Tibial artery (tissue), 4 donors: ENCODE measurements at regions not wholly inside any gene's neighbourhood (a gene's known extent, or its start where the extent isn't known, plus 50 kb on each side); places are given as distances from the start of the nearest gene placed in this dataset.

Experiments used
- DNase-seq, 2 donors: peaks; one replicate each; pipeline ENCODE4 v3.0.0-alpha.2; 2019
- H3K27ac ChIP-seq, 2 donors: fragments of 200-600 bp; sonication (generic) in 1 of 2; 1 replicate in 1 of 2; 2 replicates in 1 of 2; pipeline ENCODE4 v1.5.1; 2018 to 2019; ENCODE audit warnings: mild to moderate bottlenecking in 1 of 2
- H3K27me3 ChIP-seq, 2 donors: fragments of 200-600 bp; sonication (generic) in 1 of 2; one replicate each; pipeline versions ENCODE4 v1.5.1 to v1.6.0; 2016 to 2019
- H3K36me3 ChIP-seq, 3 donors: fragments of 200-600 bp; sonication (generic) in 2 of 3; one replicate each; pipeline ENCODE4 v1.5.1; 2016 to 2019; ENCODE audit warnings: mild to moderate bottlenecking in 2 of 3
- H3K4me1 ChIP-seq, 4 donors: fragments of 200-600 bp; sonication (generic) in 2 of 4; 1 replicate in 3 of 4; 2 replicates in 1 of 4; pipeline ENCODE4 v1.5.1; 2016 to 2019
- H3K4me3 ChIP-seq, 2 donors: fragments of 200-600 bp; sonication (generic) in 1 of 2; 1 replicate in 1 of 2; 2 replicates in 1 of 2; pipeline ENCODE4 v1.5.1; 2018 to 2019; ENCODE audit warnings: mild to moderate bottlenecking in 2 of 2
- H3K9me3 ChIP-seq, 3 donors: fragments of 200-600 bp; sonication (generic) in 1 of 3; one replicate each; pipeline ENCODE4 v1.5.1; 2016 to 2019
- intact Hi-C: fragments of 100-400 bp; cut with DNase I; formaldehyde crosslinking; loops from one replicate; pipeline ENCODE4 v1.15.0; 2023; ENCODE audit warnings: low total_unique reads
- TF ChIP-seq, protein P1 (sequence below), 2 experiments: fragments of 200-600 bp in 1 of 2; fragments of 450-650 bp in 1 of 2; IDR thresholded peaks; one replicate each; pipeline ENCODE4 v1.5.1; 2017 to 2019; ENCODE audit warnings: antibody characterized with exemption in 2 of 2, mild to moderate bottlenecking in 1 of 2, moderate library complexity in 1 of 2

DNA sequence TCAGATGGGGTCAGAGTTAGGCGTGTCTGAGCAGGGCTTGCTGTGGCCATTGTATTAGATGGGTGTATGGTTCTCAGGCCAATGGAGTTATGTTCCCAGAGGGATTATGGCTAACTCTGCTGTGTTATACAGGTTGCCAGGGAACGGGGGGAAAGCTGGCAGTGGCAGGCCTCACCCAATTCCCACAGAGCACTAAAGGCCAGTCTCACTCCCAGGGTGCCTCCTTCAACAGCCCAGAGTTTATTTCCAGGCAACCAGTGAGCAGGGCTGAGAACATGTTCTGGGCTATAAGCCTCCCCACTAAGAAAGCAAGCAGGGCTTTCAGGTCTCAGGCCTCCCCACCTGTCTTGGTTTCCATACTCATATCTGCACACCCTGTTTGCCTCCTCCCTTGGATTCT lies 597.9 kb downstream of the ZNF608 start:
- H3K4me3 ChIP-seq: no peak overlapping the region
- no peaks in the 10 kb centered on the region for H3K27me3 ChIP-seq
- H3K9me3 ChIP-seq: peaks cover 0 to 1% (median 0%) of the 10 kb centered on the region in 3 donors
- TF ChIP-seq, protein P1, sequence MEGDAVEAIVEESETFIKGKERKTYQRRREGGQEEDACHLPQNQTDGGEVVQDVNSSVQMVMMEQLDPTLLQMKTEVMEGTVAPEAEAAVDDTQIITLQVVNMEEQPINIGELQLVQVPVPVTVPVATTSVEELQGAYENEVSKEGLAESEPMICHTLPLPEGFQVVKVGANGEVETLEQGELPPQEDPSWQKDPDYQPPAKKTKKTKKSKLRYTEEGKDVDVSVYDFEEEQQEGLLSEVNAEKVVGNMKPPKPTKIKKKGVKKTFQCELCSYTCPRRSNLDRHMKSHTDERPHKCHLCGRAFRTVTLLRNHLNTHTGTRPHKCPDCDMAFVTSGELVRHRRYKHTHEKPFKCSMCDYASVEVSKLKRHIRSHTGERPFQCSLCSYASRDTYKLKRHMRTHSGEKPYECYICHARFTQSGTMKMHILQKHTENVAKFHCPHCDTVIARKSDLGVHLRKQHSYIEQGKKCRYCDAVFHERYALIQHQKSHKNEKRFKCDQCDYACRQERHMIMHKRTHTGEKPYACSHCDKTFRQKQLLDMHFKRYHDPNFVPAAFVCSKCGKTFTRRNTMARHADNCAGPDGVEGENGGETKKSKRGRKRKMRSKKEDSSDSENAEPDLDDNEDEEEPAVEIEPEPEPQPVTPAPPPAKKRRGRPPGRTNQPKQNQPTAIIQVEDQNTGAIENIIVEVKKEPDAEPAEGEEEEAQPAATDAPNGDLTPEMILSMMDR (IDR thresholded peaks at IDR 0.05): no peak
- intact Hi-C loops: no loop called here
- no peaks in the 10 kb centered on the region for H3K36me3 ChIP-seq
- no peak overlapping the region for H3K27ac ChIP-seq
- no peak for DNase-seq
- no peaks in the 10 kb centered on the region for H3K4me1 ChIP-seq

DNA sequence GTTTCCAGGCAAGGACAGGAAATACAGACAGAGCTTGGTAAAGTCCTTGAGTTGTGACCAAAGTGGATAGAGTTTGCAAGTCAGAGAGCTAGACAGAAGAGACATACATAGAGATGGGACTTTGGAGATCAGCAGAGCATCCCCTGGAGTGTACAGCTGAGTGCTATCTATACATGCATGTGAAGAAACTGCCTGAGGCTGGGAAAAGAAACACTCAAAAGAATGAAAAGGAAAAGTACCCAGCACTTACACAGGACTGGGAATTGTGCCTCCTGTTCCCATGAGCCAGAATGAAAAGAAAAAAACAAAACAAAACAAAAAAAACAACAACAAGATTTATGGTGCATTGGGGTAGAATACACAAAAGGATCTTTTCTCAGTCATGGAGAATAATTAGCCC lies 606.4 kb downstream of the ZNF608 start:
- TF ChIP-seq, protein P1 (IDR thresholded peaks at IDR 0.05): no peak
- Histone ChIP-seq H3K36me3 (no peaks in the 10 kb centered on the region), H3K4me1 (no peaks in the 10 kb centered on the region), H3K27me3 (no peaks in the 10 kb centered on the region), H3K4me3 (no peak overlapping the region), H3K27ac (no peak overlapping the region), H3K9me3 (no peaks in the 10 kb centered on the region)
- DNase-seq: no peak
- intact Hi-C loops: no loop called here

DNA sequence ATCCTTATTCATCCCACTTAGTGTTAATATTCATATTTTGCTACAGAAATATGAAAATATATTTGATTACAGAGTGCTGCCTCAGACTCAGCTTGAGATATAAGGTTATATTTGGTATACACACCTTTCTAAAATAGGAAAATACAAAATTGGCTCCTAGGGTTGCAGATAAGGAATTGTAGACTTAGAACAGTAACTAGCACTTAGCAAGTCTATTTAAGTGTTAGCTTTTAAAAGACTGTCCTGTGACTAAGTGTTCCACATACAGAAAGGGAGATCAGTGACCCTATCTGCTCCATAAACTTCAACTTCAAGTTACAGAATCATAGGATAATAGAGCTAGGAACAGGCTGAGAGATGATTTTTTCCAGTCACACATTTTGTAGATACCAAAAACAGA lies 607.0 kb downstream of the ZNF608 start:
- H3K27ac ChIP-seq: no peak overlapping the region
- no peaks in the 10 kb centered on the region for H3K27me3 ChIP-seq
- DNase-seq: no peak
- no peaks in the 10 kb centered on the region for H3K4me1 ChIP-seq
- H3K9me3 ChIP-seq: no peaks in the 10 kb centered on the region
- intact Hi-C loops: no loop called here
- TF ChIP-seq, protein P1 (IDR thresholded peaks at IDR 0.05): no peak
- H3K36me3 ChIP-seq: no peaks in the 10 kb centered on the region
- no peak overlapping the region for H3K4me3 ChIP-seq

DNA sequence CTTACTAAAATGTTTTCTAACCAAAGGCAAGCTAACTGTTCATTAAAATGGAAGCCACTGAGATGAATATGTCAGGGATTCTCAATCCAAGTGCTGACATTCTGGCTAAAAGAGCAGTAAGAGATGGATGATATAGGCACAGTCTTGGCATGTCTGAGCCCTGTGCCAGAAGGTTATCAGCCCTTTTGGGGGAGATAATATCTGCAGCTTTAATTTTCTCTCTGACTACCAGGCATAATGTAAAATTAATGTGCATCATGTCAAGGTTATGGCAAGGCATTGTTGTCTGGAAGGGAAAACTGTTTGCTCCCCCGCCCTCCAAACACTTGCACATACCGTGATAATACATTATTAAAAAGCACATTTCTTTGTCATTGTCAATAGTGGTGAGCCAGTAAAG lies 609.8 kb downstream of the ZNF608 start:
- no peaks in the 10 kb centered on the region for H3K4me1 ChIP-seq
- no peak for DNase-seq
- intact Hi-C loops: no loop called here
- no peaks in the 10 kb centered on the region for H3K36me3 ChIP-seq
- H3K4me3 ChIP-seq: no peak overlapping the region
- TF ChIP-seq, protein P1 (IDR thresholded peaks at IDR 0.05): no peak
- H3K27ac ChIP-seq: no peak overlapping the region
- H3K9me3 ChIP-seq: no peaks in the 10 kb centered on the region
- H3K27me3 ChIP-seq: no peaks in the 10 kb centered on the region

DNA sequence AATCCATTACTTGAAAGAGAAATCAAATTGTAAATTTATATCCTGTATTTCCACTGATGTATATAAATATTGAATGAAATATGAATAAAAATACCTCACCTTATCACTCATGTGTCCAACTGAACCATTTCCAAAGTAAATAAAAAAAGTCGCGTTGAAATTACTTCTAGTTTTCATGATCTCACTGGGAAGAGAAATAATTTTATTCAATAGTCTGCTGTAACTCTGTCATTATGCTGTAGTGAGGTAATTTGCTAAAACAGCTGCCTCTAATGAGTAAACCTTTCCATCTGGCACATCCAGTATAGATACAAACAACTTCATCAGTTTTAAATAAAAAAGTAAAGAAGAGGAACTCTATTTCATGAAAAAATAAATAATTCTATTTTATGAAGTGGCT lies 611.5 kb downstream of the ZNF608 start:
- DNase-seq: no peak
- Histone ChIP-seq H3K4me3 (no peak overlapping the region), H3K4me1 (no peaks in the 10 kb centered on the region), H3K27me3 (no peaks in the 10 kb centered on the region), H3K9me3 (no peaks in the 10 kb centered on the region), H3K36me3 (no peaks in the 10 kb centered on the region), H3K27ac (no peak overlapping the region)
- TF ChIP-seq, protein P1 (IDR thresholded peaks at IDR 0.05): no peak
- intact Hi-C loops: no loop called here

DNA sequence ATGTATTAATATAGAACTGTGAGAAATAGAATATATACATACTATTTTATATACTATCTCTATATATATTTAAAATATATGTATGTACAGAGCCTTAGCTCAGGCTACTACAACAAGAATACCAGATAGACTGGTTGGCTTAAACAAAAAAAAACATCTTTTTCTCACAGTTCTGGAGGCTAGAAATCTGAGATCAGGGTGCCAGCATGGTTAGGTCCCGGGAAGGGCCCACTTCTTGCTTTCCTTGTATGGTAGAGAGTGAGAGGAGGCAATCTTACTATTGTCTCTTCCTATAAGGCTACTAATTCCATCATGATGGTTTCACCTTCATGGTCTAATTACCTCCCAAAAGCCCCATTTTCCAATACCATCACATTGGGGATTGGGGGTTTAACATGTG lies 613.0 kb downstream of the ZNF608 start:
- intact Hi-C loops: no loop called here
- TF ChIP-seq, protein P1 (IDR thresholded peaks at IDR 0.05): no peak

More for the DNA sequence above, 613.0 kb downstream of the ZNF608 start:
- no peaks in the 10 kb centered on the region for H3K9me3 ChIP-seq
- no peaks in the 10 kb centered on the region for H3K27me3 ChIP-seq
- no peak overlapping the region for H3K27ac ChIP-seq
- H3K36me3 ChIP-seq: no peaks in the 10 kb centered on the region
- H3K4me3 ChIP-seq: no peak overlapping the region
- no peaks in the 10 kb centered on the region for H3K4me1 ChIP-seq
- no peak for DNase-seq
